HepG2 (cell line): ENCODE measurements at regions not wholly inside any gene's neighbourhood (a gene's known extent, or its start where the extent isn't known, plus 50 kb on each side); places are given as distances from the start of the nearest gene placed in this dataset.

Experiments
- AHR ChIP-seq: IDR thresholded peaks from 2 replicates; pipeline ENCODE4 v1.6.1; 2018; ENCODE audit warnings: missing genetic modification reagents, missing compliant biosample characterization
- BRD4 ChIP-seq: sonication (generic); formaldehyde crosslinking; IDR thresholded peaks from 2 replicates; pipeline ENCODE4 v1.4.0; 2020; ENCODE audit warnings: missing genetic modification reagents
- CEBPG ChIP-seq: IDR thresholded peaks from 2 replicates; pipeline ENCODE4 v1.6.1; 2016
- MAFK ChIP-seq, 2 experiments: IDR thresholded peaks in 1 of 2; conservative IDR thresholded peaks in 1 of 2; 2 replicates each; pipeline ENCODE4 v1.6.1; 2011; ENCODE audit warnings: improper control_type of control experiment in 2 of 2, low read length in 2 of 2
- POLR2G ChIP-seq: fragments of 200-400 bp; formaldehyde crosslinking; IDR thresholded peaks from 2 replicates; pipeline ENCODE4 v1.6.1; 2018; ENCODE audit warnings: mild to moderate bottlenecking, low read depth, low read length, moderate library complexity
- PTBP1 ChIP-seq: fragments of 200-400 bp; formaldehyde crosslinking; IDR thresholded peaks from 2 replicates; pipeline ENCODE4 v1.6.1; 2018; ENCODE audit warnings: low read length, low read depth; ENCODE audit not compliant: poor library complexity, severe bottlenecking
- RXRB ChIP-seq: IDR thresholded peaks from 2 replicates; pipeline ENCODE4 v1.6.1; 2016; ENCODE audit warnings: borderline replicate concordance, missing genetic modification reagents, missing compliant biosample characterization
- SETDB1 ChIP-seq: sonication (generic); formaldehyde crosslinking; IDR thresholded peaks from 2 replicates; pipeline ENCODE4 v1.5.1; 2020; ENCODE audit warnings: missing genetic modification reagents, mild to moderate bottlenecking, borderline replicate concordance
- THAP11 ChIP-seq: IDR thresholded peaks from 2 replicates; pipeline ENCODE4 v1.6.1; 2016; ENCODE audit warnings: missing biosample characterization, missing genetic modification reagents
- TSC22D2 ChIP-seq: sonication (generic); formaldehyde crosslinking; IDR thresholded peaks from 2 replicates; pipeline ENCODE4 v1.5.1; 2020; ENCODE audit warnings: missing genetic modification reagents, mild to moderate bottlenecking, borderline replicate concordance
- ZFP62 ChIP-seq: sonication (generic); formaldehyde crosslinking; IDR thresholded peaks from 2 replicates; pipeline ENCODE4 v1.4.0; 2020; ENCODE audit warnings: missing genetic modification reagents
- TF ChIP-seq, protein P1 (sequence below): sonication (generic); formaldehyde crosslinking; IDR thresholded peaks from 2 replicates; pipeline ENCODE4 v1.4.0; 2020; ENCODE audit warnings: mild to moderate bottlenecking, missing genetic modification reagents, borderline replicate concordance

DNA sequence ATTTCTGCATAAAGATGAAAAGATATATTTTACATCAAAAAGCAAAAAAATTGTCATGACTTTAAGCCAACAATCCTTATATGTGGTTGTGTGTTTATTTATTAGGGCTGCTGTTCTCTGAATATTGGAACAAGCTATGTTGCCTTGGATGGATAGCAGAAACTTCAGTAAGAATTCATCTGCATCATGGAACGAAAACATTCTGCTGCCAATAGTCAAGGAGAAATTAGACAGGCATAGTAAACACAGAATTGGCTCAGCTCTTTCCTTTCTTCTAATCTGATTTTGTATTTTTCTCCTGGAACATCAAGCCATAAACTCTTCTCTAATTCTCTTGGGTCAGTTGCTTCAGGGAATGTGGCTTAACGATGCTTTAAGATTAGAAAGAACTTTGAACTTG lies 1257.0 kb downstream of the NLGN4X start:
- no peak for TF ChIP-seq SETDB1 (CRISPR knock-in tag)
- no peak for TF ChIP-seq RXRB (CRISPR knock-in tag)
- no peak for TF ChIP-seq CEBPG (CRISPR knock-in tag)
- TF ChIP-seq POLR2G = no peak
- no peak for TF ChIP-seq TSC22D2 (CRISPR knock-in tag)
- TF ChIP-seq THAP11 (CRISPR knock-in tag) = no peak
- TF ChIP-seq ZFP62 = no peak
- TF ChIP-seq AHR (CRISPR knock-in tag) = no peak
- TF ChIP-seq, protein P1, sequence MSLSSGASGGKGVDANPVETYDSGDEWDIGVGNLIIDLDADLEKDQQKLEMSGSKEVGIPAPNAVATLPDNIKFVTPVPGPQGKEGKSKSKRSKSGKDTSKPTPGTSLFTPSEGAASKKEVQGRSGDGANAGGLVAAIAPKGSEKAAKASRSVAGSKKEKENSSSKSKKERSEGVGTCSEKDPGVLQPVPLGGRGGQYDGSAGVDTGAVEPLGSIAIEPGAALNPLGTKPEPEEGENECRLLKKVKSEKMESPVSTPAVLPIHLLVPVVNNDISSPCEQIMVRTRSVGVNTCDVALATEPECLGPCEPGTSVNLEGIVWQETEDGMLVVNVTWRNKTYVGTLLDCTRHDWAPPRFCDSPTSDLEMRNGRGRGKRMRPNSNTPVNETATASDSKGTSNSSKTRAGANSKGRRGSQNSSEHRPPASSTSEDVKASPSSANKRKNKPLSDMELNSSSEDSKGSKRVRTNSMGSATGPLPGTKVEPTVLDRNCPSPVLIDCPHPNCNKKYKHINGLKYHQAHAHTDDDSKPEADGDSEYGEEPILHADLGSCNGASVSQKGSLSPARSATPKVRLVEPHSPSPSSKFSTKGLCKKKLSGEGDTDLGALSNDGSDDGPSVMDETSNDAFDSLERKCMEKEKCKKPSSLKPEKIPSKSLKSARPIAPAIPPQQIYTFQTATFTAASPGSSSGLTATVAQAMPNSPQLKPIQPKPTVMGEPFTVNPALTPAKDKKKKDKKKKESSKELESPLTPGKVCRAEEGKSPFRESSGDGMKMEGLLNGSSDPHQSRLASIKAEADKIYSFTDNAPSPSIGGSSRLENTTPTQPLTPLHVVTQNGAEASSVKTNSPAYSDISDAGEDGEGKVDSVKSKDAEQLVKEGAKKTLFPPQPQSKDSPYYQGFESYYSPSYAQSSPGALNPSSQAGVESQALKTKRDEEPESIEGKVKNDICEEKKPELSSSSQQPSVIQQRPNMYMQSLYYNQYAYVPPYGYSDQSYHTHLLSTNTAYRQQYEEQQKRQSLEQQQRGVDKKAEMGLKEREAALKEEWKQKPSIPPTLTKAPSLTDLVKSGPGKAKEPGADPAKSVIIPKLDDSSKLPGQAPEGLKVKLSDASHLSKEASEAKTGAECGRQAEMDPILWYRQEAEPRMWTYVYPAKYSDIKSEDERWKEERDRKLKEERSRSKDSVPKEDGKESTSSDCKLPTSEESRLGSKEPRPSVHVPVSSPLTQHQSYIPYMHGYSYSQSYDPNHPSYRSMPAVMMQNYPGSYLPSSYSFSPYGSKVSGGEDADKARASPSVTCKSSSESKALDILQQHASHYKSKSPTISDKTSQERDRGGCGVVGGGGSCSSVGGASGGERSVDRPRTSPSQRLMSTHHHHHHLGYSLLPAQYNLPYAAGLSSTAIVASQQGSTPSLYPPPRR (CRISPR knock-in tag) = no peak
- TF ChIP-seq MAFK (conservative IDR thresholded peaks at IDR 0.05 in 1 of 2, IDR thresholded peaks at IDR 0.05 in 1 of 2; ENCODE audit: low read length in 2 of 2) = no peak
- no peak for TF ChIP-seq PTBP1
- TF ChIP-seq BRD4 (CRISPR knock-in tag) = no peak
